MM.1S (cell line): ENCODE measurements at regions not wholly inside any gene's neighbourhood (a gene's known extent, or its start where the extent isn't known, plus 50 kb on each side); places are given as distances from the start of the nearest gene placed in this dataset.

Source experiments
- DNase-seq: peaks from one replicate; pipeline ENCODE4 v3.0.0-alpha.2; 2015
- H2AFZ ChIP-seq: fragments of 300-600 bp; sonication (generic); 2 replicates; pipeline ENCODE4 v1.6.0; 2016; ENCODE audit warnings: antibody characterized with exemption, low read length
- H3F3A ChIP-seq: fragments of 300-600 bp; sonication (generic); 2 replicates; pipeline ENCODE4 v1.6.1; 2016; ENCODE audit warnings: mild to moderate bottlenecking, antibody characterized with exemption, low read length, moderate library complexity, mixed read lengths; ENCODE audit not compliant: insufficient read depth
- H3K27ac ChIP-seq: fragments of 300-600 bp; sonication (generic); 2 replicates; pipeline ENCODE4 v1.5.1; 2016; ENCODE audit warnings: mild to moderate bottlenecking, low read length
- H3K27me3 ChIP-seq: fragments of 300-600 bp; sonication (generic); replicated peaks from 2 replicates; pipeline ENCODE4 v1.6.0; 2016; ENCODE audit warnings: low read length; ENCODE audit not compliant: insufficient read depth
- H3K36me3 ChIP-seq: fragments of 300-600 bp; sonication (generic); replicated peaks from 2 replicates; pipeline ENCODE4 v1.6.1; 2016; ENCODE audit warnings: mild to moderate bottlenecking, low read length, mixed read lengths; ENCODE audit not compliant: insufficient read depth
- H3K4me1 ChIP-seq: fragments of 300-600 bp; sonication (generic); 2 replicates; pipeline ENCODE4 v1.6.1; 2016; ENCODE audit warnings: low read length, mixed read lengths
- H3K4me2 ChIP-seq: fragments of 300-600 bp; sonication (generic); 2 replicates; pipeline ENCODE4 v1.6.0; 2016; ENCODE audit warnings: low read depth, low read length
- H3K4me3 ChIP-seq: fragments of 300-600 bp; sonication (generic); 2 replicates; pipeline ENCODE4 v1.5.1; 2016; ENCODE audit warnings: low read length, mixed read lengths
- H3K79me2 ChIP-seq: fragments of 300-600 bp; sonication (generic); 2 replicates; pipeline ENCODE4 v1.6.1; 2016; ENCODE audit warnings: mixed run types, low read length, mixed read lengths
- H3K9ac ChIP-seq: fragments of 300-600 bp; sonication (generic); 2 replicates; pipeline ENCODE4 v1.6.1; 2016; ENCODE audit warnings: low read length, mixed read lengths
- H3K9me2 ChIP-seq: fragments of 300-600 bp; sonication (generic); replicated peaks from 2 replicates; pipeline ENCODE4 v1.6.1; 2016; ENCODE audit warnings: mild to moderate bottlenecking, low read length, mixed read lengths; ENCODE audit not compliant: insufficient read depth
- H3K9me3 ChIP-seq: fragments of 300-600 bp; sonication (generic); replicated peaks from 2 replicates; pipeline ENCODE4 v1.6.1; 2016; ENCODE audit warnings: mild to moderate bottlenecking, low read length, mixed read lengths; ENCODE audit not compliant: insufficient read depth
- H4K20me1 ChIP-seq: fragments of 300-600 bp; sonication (generic); 2 replicates; pipeline ENCODE4 v1.6.1; 2016; ENCODE audit warnings: mild to moderate bottlenecking, low read length, moderate library complexity, mixed read lengths; ENCODE audit not compliant: insufficient read depth
- EZH2 ChIP-seq: fragments of 300-600 bp; sonication (generic); optimal IDR thresholded peaks from 2 replicates; pipeline ENCODE3; 2017; ENCODE audit warnings: low read depth, mild to moderate bottlenecking, antibody characterized with exemption, low read length, mixed read lengths
- EZH2phosphoT487 ChIP-seq: fragments of 300-600 bp; sonication (generic); IDR thresholded peaks from 2 replicates; pipeline ENCODE4 v1.6.1; 2018; ENCODE audit warnings: antibody characterized with exemption, low read length
- TF ChIP-seq, protein P1 (sequence below): fragments of 300-600 bp; sonication (generic); IDR thresholded peaks from 2 replicates; pipeline ENCODE4 v1.5.1; 2016; ENCODE audit warnings: antibody characterized with exemption, low read length, mixed read lengths

DNA sequence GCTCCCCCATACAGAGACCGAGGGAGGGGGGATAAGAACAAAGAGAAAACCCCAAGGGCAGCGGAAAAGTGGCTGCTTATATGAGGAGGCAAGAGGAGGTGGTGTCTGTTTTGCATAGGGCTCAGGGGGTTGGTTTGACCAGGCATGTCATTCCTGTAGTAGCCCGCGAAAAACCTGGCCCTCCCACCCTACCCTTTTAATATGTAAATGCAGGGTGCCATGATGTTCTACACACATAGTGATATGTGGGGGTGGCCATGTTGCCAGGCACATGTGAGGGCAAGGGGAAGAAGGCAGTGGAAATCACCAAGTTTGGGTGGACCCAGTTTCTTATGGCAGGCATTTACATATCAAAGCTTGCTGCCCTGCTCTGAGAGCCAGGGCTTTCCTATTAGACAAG lies 203.5 kb upstream of the UBL3 start:
- H2AFZ ChIP-seq: no peak overlapping the region
- H3F3A ChIP-seq: no peaks in the 10 kb centered on the region
- H3K9me2 ChIP-seq: no peaks in the 10 kb centered on the region
- H3K9me3 ChIP-seq: no peaks in the 10 kb centered on the region
- no peaks in the 10 kb centered on the region for H3K79me2 ChIP-seq
- H3K27ac ChIP-seq: no peak overlapping the region
- no peak overlapping the region for H3K9ac ChIP-seq
- no peaks in the 10 kb centered on the region for H3K27me3 ChIP-seq
- H3K4me1 ChIP-seq: no peaks in the 10 kb centered on the region
- no peaks in the 10 kb centered on the region for H3K36me3 ChIP-seq
- H3K4me2 ChIP-seq: no peak overlapping the region
- no peak for DNase-seq
- H4K20me1 ChIP-seq: no peaks in the 10 kb centered on the region
- no peak overlapping the region for H3K4me3 ChIP-seq
- TF ChIP-seq EZH2phosphoT487 (no peak), EZH2 (no peak)
- TF ChIP-seq, protein P1, sequence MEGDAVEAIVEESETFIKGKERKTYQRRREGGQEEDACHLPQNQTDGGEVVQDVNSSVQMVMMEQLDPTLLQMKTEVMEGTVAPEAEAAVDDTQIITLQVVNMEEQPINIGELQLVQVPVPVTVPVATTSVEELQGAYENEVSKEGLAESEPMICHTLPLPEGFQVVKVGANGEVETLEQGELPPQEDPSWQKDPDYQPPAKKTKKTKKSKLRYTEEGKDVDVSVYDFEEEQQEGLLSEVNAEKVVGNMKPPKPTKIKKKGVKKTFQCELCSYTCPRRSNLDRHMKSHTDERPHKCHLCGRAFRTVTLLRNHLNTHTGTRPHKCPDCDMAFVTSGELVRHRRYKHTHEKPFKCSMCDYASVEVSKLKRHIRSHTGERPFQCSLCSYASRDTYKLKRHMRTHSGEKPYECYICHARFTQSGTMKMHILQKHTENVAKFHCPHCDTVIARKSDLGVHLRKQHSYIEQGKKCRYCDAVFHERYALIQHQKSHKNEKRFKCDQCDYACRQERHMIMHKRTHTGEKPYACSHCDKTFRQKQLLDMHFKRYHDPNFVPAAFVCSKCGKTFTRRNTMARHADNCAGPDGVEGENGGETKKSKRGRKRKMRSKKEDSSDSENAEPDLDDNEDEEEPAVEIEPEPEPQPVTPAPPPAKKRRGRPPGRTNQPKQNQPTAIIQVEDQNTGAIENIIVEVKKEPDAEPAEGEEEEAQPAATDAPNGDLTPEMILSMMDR: no peak

DNA sequence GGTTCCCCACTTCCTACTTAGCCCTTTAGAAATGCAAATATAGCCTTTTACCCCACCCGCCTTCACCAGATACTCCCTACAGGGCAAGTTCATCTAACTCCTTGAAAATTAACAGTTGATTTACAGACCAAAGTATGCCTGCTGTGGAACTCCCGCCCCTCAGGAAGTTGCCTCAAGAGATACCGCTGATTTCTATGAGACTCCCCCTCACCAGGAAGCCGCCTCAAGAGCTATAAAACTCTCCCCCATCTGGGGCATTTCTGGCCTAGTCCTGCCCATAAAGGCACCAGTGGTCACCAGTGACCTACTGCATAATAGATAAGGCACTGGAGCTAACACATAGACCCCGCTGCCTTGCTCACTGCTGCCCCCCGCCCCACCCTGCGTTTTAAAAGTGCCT lies 201.7 kb upstream of the UBL3 start:
- Histone ChIP-seq H3F3A (no peaks in the 10 kb centered on the region), H3K79me2 (no peaks in the 10 kb centered on the region), H2AFZ (no peak overlapping the region), H3K9ac (no peak overlapping the region), H3K4me2 (no peak overlapping the region), H3K4me1 (peaks cover 7% of the 10 kb centered on the region; the same call in 1 of the 2 replicates), H3K27me3 (no peaks in the 10 kb centered on the region), H3K9me2 (no peaks in the 10 kb centered on the region), H3K36me3 (no peaks in the 10 kb centered on the region), H3K27ac (no peak overlapping the region), H3K9me3 (no peaks in the 10 kb centered on the region), H4K20me1 (no peaks in the 10 kb centered on the region), H3K4me3 (no peak overlapping the region)
- TF ChIP-seq EZH2phosphoT487: no peak
- no peak for TF ChIP-seq EZH2
- TF ChIP-seq, protein P1: no peak
- no peak for DNase-seq

DNA sequence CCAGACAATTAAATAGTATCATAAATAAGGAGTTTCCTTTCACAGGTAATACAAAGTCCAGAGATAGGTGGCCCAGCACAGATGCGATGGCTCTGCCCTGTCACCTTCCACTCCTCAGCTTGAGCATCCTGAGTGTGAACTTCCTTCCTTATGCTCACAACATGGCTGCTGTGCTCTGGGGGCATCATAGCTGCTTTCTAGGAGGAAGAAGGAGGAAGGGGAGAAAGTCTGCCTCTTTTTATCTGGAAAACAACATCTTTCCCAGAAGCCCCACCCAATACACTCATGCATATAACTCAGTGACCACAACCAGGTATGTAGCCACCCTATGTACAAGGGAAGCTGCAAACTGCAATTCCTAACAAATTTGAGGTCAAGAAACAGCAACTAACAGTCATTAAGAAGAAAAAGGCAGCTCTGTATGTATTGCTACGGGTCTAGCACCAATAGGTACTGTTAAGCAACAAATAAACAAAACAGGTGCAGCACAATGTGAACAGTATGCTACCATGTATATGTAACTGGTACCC lies 201.2 kb upstream of the UBL3 start:
- Histone ChIP-seq H3K9ac (no peak overlapping the region), H3F3A (no peaks in the 10 kb centered on the region), H3K36me3 (no peaks in the 10 kb centered on the region), H2AFZ (no peak overlapping the region), H3K9me3 (no peaks in the 10 kb centered on the region), H4K20me1 (no peaks in the 10 kb centered on the region), H3K9me2 (no peaks in the 10 kb centered on the region), H3K79me2 (no peaks in the 10 kb centered on the region), H3K27ac (no peak overlapping the region), H3K4me3 (no peak overlapping the region), H3K4me2 (no peak overlapping the region), H3K27me3 (no peaks in the 10 kb centered on the region), H3K4me1 (peaks cover 7% of the 10 kb centered on the region; the same call in 1 of the 2 replicates)
- DNase-seq: no peak
- TF ChIP-seq EZH2 (no peak), EZH2phosphoT487 (no peak)
- TF ChIP-seq, protein P1: no peak
